Body of pancreas (tissue), 4 donors: ENCODE measurements at regions not wholly inside any gene's neighbourhood (a gene's known extent, or its start where the extent isn't known, plus 50 kb on each side); places are given as distances from the start of the nearest gene placed in this dataset.

Experiments
- ATAC-seq: fragments of 150-250 bp; one replicate; pipeline ENCODE4 v1.9.1; 2016
- DNase-seq, 4 donors: peaks; one replicate each; pipeline ENCODE4 v3.0.0-alpha.2; 2019
- H3K27ac ChIP-seq, 4 donors: fragments of 200-600 bp; sonication (generic); 1 replicate in 3 of 4; 2 replicates in 1 of 4; pipeline versions ENCODE4 v1.5.1 to v1.6.1; 2016 to 2019; ENCODE audit warnings: mild to moderate bottlenecking in 1 of 4, mixed read lengths in 1 of 4, moderate library complexity in 1 of 4
- H3K27me3 ChIP-seq, 2 donors: fragments of 200-600 bp; sonication (generic); one replicate each; pipeline ENCODE4 v1.6.0; 2016; ENCODE audit warnings: mild to moderate bottlenecking in 1 of 2
- H3K36me3 ChIP-seq, 2 donors: fragments of 200-600 bp; sonication (generic); replicated peaks in 1 of 2; 2 replicates each; pipeline ENCODE4 v1.5.1; 2016; ENCODE audit warnings: low read depth in 2 of 2; ENCODE audit not compliant: insufficient read depth in 1 of 2
- H3K4me1 ChIP-seq: fragments of 200-600 bp; sonication (generic); one replicate; pipeline ENCODE4 v1.6.0; 2016
- H3K4me3 ChIP-seq, 2 donors: fragments of 200-600 bp; sonication (generic); 1 replicate in 1 of 2; 2 replicates in 1 of 2; pipeline ENCODE4 v1.5.1; 2016 to 2019
- H3K9me3 ChIP-seq, 3 donors: fragments of 200-600 bp; sonication (generic); 1 replicate in 2 of 3; 2 replicates in 1 of 3; pipeline ENCODE4 v1.5.1; 2016
- POLR2A ChIP-seq, 3 donors: fragments of 450-650 bp; IDR thresholded peaks; one replicate each; pipeline ENCODE4 v1.6.1; 2016; ENCODE audit warnings: antibody characterized with exemption in 3 of 3, mild to moderate bottlenecking in 2 of 3
- WGBS, 2 donors: methylation state at CpG; one replicate each; pipeline ENCODE4 v1.1.5; 2017; 5-methylcytosine and 5-hydroxymethylcytosine counted together
- intact Hi-C: fragments of 100-400 bp; cut with DNase I; formaldehyde crosslinking; loops from one replicate; pipeline ENCODE4 v1.15.1; 2023
- TF ChIP-seq, protein P1 (sequence below), 7 experiments: fragments of 450-650 bp in 4 of 7; fragments of 200-600 bp in 3 of 7; sonication (generic) in 3 of 7; IDR thresholded peaks; one replicate each; pipeline ENCODE4 v1.5.1; 2016 to 2019; ENCODE audit warnings: antibody characterized with exemption in 7 of 7

DNA sequence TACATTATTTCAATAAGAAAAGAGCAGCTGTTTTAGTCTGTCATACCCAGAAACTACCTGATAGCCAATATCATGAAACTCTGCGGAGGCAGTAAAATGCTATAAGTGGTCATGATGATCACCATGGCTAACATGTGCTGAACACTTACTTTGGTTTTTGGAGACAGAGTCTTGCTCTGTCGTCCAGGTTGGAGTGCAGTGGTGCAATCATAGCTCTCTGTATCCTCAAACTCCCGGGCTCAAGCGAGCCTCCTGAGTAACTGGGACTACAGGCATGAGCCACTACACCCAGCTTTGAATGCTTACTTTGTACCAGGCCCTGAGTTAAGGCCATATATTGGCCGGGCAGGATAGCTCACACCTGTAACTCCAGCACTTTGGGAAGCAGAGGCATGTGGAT is 101.2 kb upstream of the DHX40 start:
- 94 to 96% methylated on average over 3 to 5 of the region's 5 CpGs for WGBS, 2 donors
- Histone ChIP-seq H3K4me3 (no peak overlapping the region), H3K9me3 (no peaks in the 10 kb centered on the region), H3K36me3 (no peaks in the 10 kb centered on the region), H3K4me1 (peaks cover 7% of the 10 kb centered on the region), H3K27me3 (no peaks in the 10 kb centered on the region), H3K27ac (no peak overlapping the region)
- TF ChIP-seq POLR2A (IDR thresholded peaks at IDR 0.05) = no peak
- TF ChIP-seq, protein P1, sequence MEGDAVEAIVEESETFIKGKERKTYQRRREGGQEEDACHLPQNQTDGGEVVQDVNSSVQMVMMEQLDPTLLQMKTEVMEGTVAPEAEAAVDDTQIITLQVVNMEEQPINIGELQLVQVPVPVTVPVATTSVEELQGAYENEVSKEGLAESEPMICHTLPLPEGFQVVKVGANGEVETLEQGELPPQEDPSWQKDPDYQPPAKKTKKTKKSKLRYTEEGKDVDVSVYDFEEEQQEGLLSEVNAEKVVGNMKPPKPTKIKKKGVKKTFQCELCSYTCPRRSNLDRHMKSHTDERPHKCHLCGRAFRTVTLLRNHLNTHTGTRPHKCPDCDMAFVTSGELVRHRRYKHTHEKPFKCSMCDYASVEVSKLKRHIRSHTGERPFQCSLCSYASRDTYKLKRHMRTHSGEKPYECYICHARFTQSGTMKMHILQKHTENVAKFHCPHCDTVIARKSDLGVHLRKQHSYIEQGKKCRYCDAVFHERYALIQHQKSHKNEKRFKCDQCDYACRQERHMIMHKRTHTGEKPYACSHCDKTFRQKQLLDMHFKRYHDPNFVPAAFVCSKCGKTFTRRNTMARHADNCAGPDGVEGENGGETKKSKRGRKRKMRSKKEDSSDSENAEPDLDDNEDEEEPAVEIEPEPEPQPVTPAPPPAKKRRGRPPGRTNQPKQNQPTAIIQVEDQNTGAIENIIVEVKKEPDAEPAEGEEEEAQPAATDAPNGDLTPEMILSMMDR (IDR thresholded peaks at IDR 0.05) = no peak
- no peak for ATAC-seq
- intact Hi-C loops = no loop called here
- DNase-seq = no peak

DNA sequence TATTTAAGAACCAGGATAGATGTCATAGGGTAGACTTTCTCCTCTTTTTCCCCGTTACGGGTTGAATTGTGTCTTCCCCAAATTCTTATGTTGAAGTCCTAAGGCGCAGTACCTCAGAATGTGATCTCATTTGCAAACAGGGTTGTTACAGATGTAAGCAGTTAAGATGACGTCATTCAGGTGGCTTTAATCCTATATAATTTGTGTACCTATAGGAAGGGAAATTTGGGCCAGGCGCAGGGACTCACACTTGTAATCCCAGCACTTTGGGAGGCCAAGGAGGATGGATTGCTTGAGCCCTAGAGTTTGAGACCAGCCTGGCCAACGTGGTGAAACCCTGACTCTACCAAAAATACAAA is 99.5 kb upstream of the DHX40 start:
- no peaks in the 10 kb centered on the region for H3K9me3 ChIP-seq
- no peaks in the 10 kb centered on the region for H3K36me3 ChIP-seq
- H3K4me1 ChIP-seq = peaks cover 7% of the 10 kb centered on the region
- no peak overlapping the region for H3K4me3 ChIP-seq
- 84 to 90% methylated on average over 6 of the region's 6 CpGs for WGBS, 2 donors
- TF ChIP-seq POLR2A (IDR thresholded peaks at IDR 0.05) = no peak
- TF ChIP-seq, protein P1 (IDR thresholded peaks at IDR 0.05) = no peak
- intact Hi-C loops = no loop called here
- no peaks in the 10 kb centered on the region for H3K27me3 ChIP-seq
- H3K27ac ChIP-seq = no peak overlapping the region
- DNase-seq (no peak), ATAC-seq (no peak)

DNA sequence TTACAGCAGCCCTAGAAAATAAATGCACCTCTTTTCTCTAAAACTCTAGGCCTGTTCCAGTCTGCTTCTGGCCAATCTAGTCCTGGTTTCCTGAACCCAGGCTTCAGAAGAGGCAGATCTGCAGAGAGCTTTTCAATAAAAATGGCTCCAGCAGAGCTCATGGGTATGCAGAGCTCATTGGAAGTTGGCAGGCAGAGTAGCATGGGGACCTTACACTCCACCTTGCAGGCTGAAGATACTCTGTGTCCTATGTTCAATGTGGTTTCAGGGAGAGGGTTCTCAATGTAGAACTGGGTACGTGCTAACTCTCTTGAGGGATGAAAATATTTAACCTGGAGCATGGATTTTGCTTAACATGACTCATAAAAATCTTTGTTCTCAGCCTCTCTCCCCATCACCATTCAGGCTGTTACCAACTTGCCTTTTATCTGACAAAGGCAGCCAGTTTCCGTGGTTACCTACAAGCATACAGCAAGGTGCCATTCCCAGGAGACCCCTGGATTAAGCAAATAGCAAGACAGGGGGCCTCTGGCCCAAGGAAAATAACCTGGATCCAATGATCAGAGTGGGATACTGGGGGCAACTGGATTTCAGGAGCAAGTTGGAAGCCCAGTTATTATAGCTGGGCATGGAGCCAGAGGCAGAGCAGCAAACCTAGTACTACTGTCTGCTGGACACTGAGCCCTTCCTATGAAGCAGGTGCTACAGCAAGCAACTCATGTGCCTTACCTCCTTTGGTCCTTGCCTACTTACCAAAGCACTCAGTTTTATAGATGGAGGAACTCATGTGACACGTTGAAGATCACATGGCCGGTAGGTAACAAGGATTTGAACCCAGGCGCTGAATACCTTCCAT is 98.2 kb upstream of the DHX40 start:
- Histone ChIP-seq H3K27ac (no peak overlapping the region), H3K4me3 (no peak overlapping the region), H3K36me3 (no peaks in the 10 kb centered on the region), H3K27me3 (no peaks in the 10 kb centered on the region), H3K9me3 (no peaks in the 10 kb centered on the region), H3K4me1 (peaks cover 7% of the 10 kb centered on the region)
- no peak for DNase-seq
- TF ChIP-seq POLR2A (IDR thresholded peaks at IDR 0.05) = no peak
- TF ChIP-seq, protein P1 (IDR thresholded peaks at IDR 0.05) = no peak
- intact Hi-C loops = no loop called here
- no peak for ATAC-seq
- 79 to 89% methylated on average over 5 of the region's 5 CpGs for WGBS, 2 donors

DNA sequence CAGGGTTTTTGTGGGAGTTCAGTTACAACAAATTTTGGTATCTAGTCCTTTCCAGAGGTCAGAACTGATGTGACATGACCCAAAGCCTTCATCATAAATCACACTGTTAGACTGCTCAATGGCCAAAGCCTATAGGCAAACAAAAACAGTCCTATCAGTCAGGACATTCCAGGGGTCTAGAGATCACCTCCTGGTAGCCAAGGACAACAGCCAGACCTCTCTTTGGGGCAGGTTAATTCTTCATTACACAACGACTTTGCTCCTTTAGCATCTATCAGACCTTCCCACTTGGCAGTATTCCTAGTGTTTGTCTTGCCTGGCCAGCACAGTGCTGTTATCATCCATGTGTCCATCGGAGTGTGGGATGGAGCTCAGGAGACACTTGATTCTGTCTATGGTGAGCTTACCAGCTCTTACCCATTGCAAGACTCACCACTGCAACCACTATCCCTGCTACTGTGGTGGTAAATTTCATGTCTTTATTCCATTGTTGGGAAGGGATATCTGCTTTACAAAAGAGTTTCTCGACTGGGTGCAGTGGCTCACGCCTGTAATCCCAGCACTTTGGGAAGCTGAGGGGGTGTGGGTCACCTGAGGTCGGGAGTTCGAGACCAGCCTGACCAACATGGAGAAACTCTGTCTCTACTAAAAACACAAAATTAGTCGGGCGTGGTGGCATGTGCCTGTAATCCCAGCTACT is 95.5 kb upstream of the DHX40 start:
- H3K9me3 ChIP-seq = no peaks in the 10 kb centered on the region
- no peaks in the 10 kb centered on the region for H3K36me3 ChIP-seq
- DNase-seq = no peak
- H3K4me1 ChIP-seq = peaks cover 7% of the 10 kb centered on the region
- ATAC-seq = no peak
- TF ChIP-seq, protein P1 (IDR thresholded peaks at IDR 0.05) = no peak
- no peak for TF ChIP-seq POLR2A (IDR thresholded peaks at IDR 0.05)
- no peak overlapping the region for H3K27ac ChIP-seq
- WGBS, 2 donors = 65 to 71% methylated on average over 8 of the region's 8 CpGs
- intact Hi-C loops = no loop called here
- H3K27me3 ChIP-seq = no peaks in the 10 kb centered on the region
- no peak overlapping the region for H3K4me3 ChIP-seq
